Liver (tissue), 8 donors: ENCODE measurements at regions not wholly inside any gene's neighbourhood (a gene's known extent, or its start where the extent isn't known, plus 50 kb on each side); places are given as distances from the start of the nearest gene placed in this dataset.

ENCODE experiments used
- DNase-seq: peaks from one replicate; pipeline ENCODE4 v3.0.0-alpha.2; 2017; ENCODE audit warnings: low spot score
- H3K27ac ChIP-seq, 2 donors: one replicate each; pipeline ENCODE4 v1.7.0; 2013; ENCODE audit warnings: inconsistent platforms in 2 of 2, low read length in 2 of 2, control low read depth in 1 of 2, low read depth in 1 of 2, mild to moderate bottlenecking in 1 of 2
- H3K27me3 ChIP-seq, 4 donors: one replicate each; pipeline versions ENCODE4 v1.6.1 to v1.7.0; 2013; ENCODE audit warnings: low read length in 3 of 4, inconsistent platforms in 1 of 4, mild to moderate bottlenecking in 1 of 4, moderate library complexity in 1 of 4; ENCODE audit not compliant: control insufficient read depth in 4 of 4, insufficient read depth in 4 of 4
- H3K36me3 ChIP-seq, 4 donors: one replicate each; pipeline versions ENCODE4 v1.6.1 to v1.7.0; 2013; ENCODE audit warnings: low read length in 3 of 4, mild to moderate bottlenecking in 3 of 4, low read depth in 1 of 4, moderate library complexity in 1 of 4; ENCODE audit not compliant: control insufficient read depth in 4 of 4, insufficient read depth in 3 of 4
- H3K4me1 ChIP-seq, 4 donors: one replicate each; pipeline versions ENCODE4 v1.6.1 to v1.7.0; 2013; ENCODE audit warnings: low read length in 3 of 4, mild to moderate bottlenecking in 3 of 4, moderate library complexity in 1 of 4; ENCODE audit not compliant: control insufficient read depth in 4 of 4, insufficient read depth in 4 of 4
- H3K4me3 ChIP-seq, 3 donors: one replicate each; pipeline versions ENCODE4 v1.6.1 to v1.7.0; 2013; ENCODE audit warnings: low read length in 3 of 3, control low read depth in 1 of 3, low read depth in 1 of 3, mild to moderate bottlenecking in 1 of 3
- H3K9ac ChIP-seq, 2 donors: one replicate each; pipeline ENCODE4 v1.7.0; 2013; ENCODE audit warnings: low read length in 2 of 2, mild to moderate bottlenecking in 2 of 2, moderate library complexity in 2 of 2, control low read depth in 1 of 2, low read depth in 1 of 2
- H3K9me3 ChIP-seq, 4 donors: one replicate each; pipeline versions ENCODE4 v1.6.1 to v1.7.0; 2013; ENCODE audit warnings: low read length in 3 of 4; ENCODE audit not compliant: control insufficient read depth in 4 of 4
- FOXA1 ChIP-seq: IDR thresholded peaks from 2 replicates; pipeline ENCODE4 v1.6.1; 2016; ENCODE audit warnings: antibody characterized with exemption
- GABPA ChIP-seq, 2 donors: IDR thresholded peaks in 1 of 2; conservative IDR thresholded peaks in 1 of 2; 2 replicates each; pipeline ENCODE4 v1.6.1; 2016; ENCODE audit warnings: antibody characterized with exemption in 2 of 2, mild to moderate bottlenecking in 1 of 2, moderate library complexity in 1 of 2
- HNF4A ChIP-seq, 2 donors: conservative IDR thresholded peaks; 2 replicates each; pipeline ENCODE4 v1.6.1; 2016; ENCODE audit warnings: antibody characterized with exemption in 2 of 2, mild to moderate bottlenecking in 2 of 2
- HNF4G ChIP-seq: IDR thresholded peaks from 2 replicates; pipeline ENCODE4 v1.6.1; 2016; ENCODE audit warnings: antibody characterized with exemption
- RAD21 ChIP-seq, 2 donors: IDR thresholded peaks; 2 replicates each; pipeline ENCODE4 v1.6.1; 2016; ENCODE audit warnings: antibody characterized with exemption in 2 of 2, mild to moderate bottlenecking in 2 of 2
- SP1 ChIP-seq: IDR thresholded peaks from 2 replicates; pipeline ENCODE4 v1.6.1; 2018; ENCODE audit warnings: antibody characterized with exemption, mild to moderate bottlenecking
- TAF1 ChIP-seq: conservative IDR thresholded peaks from 2 replicates; pipeline ENCODE4 v1.6.1; 2016; ENCODE audit warnings: antibody characterized with exemption, mild to moderate bottlenecking
- YY1 ChIP-seq: IDR thresholded peaks from 2 replicates; pipeline ENCODE4 v1.6.1; 2016; ENCODE audit warnings: antibody characterized with exemption, mild to moderate bottlenecking
- WGBS: extraction: QIAGEN DNeasy Blood & Tissue Kit; methylation state at CpG from one replicate; pipeline ENCODE4 v1.1.7; 2013; 5-methylcytosine and 5-hydroxymethylcytosine counted together
- TF ChIP-seq, protein P1 (sequence below): IDR thresholded peaks from 2 replicates; pipeline ENCODE4 v1.6.1; 2016; ENCODE audit warnings: antibody characterized with exemption
- TF ChIP-seq, protein P2 (sequence below): IDR thresholded peaks from 2 replicates; pipeline ENCODE4 v1.6.1; 2016; ENCODE audit warnings: antibody characterized with exemption
- TF ChIP-seq, protein P3 (sequence below): IDR thresholded peaks from 2 replicates; pipeline ENCODE4 v1.6.1; 2016; ENCODE audit warnings: antibody characterized with exemption, mild to moderate bottlenecking
- TF ChIP-seq, protein P4 (sequence below): fragments of 150-350 bp; IDR thresholded peaks from 2 replicates; pipeline ENCODE4 v1.5.1; 2017; ENCODE audit warnings: improper control_type of control experiment, low read depth, low read length; ENCODE audit not compliant: missing input control
- donor health status: healthy.
- donor health status: healthy.
- donor health status: healthy.
- donor health status: healthy.
- donor health status: healthy.

- Histone ChIP-seq H3K9ac (no peak overlapping the region), H3K27me3 (no peaks in the 10 kb centered on the region), H3K9me3 (no peaks in the 10 kb centered on the region), H3K27ac (no peak overlapping the region), H3K36me3 (no peaks in the 10 kb centered on the region), H3K4me1 (no peaks in the 10 kb centered on the region), H3K4me3 (no peak overlapping the region)
- DNase-seq = no peak
- TF ChIP-seq, protein P1, sequence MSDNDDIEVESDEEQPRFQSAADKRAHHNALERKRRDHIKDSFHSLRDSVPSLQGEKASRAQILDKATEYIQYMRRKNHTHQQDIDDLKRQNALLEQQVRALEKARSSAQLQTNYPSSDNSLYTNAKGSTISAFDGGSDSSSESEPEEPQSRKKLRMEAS = no peak
- TF ChIP-seq, protein P2, sequence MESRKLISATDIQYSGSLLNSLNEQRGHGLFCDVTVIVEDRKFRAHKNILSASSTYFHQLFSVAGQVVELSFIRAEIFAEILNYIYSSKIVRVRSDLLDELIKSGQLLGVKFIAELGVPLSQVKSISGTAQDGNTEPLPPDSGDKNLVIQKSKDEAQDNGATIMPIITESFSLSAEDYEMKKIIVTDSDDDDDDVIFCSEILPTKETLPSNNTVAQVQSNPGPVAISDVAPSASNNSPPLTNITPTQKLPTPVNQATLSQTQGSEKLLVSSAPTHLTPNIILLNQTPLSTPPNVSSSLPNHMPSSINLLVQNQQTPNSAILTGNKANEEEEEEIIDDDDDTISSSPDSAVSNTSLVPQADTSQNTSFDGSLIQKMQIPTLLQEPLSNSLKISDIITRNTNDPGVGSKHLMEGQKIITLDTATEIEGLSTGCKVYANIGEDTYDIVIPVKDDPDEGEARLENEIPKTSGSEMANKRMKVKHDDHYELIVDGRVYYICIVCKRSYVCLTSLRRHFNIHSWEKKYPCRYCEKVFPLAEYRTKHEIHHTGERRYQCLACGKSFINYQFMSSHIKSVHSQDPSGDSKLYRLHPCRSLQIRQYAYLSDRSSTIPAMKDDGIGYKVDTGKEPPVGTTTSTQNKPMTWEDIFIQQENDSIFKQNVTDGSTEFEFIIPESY = no peak
- TF ChIP-seq YY1 = no peak
- no peak for TF ChIP-seq FOXA1
- TF ChIP-seq SP1 = no peak
- TF ChIP-seq TAF1 = no peak
- no peak for TF ChIP-seq HNF4A (conservative IDR thresholded peaks at IDR 0.05)
- TF ChIP-seq RAD21 (IDR thresholded peaks at IDR 0.05) = no peak
- TF ChIP-seq, protein P3, sequence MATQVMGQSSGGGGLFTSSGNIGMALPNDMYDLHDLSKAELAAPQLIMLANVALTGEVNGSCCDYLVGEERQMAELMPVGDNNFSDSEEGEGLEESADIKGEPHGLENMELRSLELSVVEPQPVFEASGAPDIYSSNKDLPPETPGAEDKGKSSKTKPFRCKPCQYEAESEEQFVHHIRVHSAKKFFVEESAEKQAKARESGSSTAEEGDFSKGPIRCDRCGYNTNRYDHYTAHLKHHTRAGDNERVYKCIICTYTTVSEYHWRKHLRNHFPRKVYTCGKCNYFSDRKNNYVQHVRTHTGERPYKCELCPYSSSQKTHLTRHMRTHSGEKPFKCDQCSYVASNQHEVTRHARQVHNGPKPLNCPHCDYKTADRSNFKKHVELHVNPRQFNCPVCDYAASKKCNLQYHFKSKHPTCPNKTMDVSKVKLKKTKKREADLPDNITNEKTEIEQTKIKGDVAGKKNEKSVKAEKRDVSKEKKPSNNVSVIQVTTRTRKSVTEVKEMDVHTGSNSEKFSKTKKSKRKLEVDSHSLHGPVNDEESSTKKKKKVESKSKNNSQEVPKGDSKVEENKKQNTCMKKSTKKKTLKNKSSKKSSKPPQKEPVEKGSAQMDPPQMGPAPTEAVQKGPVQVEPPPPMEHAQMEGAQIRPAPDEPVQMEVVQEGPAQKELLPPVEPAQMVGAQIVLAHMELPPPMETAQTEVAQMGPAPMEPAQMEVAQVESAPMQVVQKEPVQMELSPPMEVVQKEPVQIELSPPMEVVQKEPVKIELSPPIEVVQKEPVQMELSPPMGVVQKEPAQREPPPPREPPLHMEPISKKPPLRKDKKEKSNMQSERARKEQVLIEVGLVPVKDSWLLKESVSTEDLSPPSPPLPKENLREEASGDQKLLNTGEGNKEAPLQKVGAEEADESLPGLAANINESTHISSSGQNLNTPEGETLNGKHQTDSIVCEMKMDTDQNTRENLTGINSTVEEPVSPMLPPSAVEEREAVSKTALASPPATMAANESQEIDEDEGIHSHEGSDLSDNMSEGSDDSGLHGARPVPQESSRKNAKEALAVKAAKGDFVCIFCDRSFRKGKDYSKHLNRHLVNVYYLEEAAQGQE = no peak
- WGBS = 80% methylated on average over 4 of the region's 4 CpGs
Observed at GRCh38 chr18:30333310-30333709, 709.2 kb downstream of the DSC3 start.

DNA sequence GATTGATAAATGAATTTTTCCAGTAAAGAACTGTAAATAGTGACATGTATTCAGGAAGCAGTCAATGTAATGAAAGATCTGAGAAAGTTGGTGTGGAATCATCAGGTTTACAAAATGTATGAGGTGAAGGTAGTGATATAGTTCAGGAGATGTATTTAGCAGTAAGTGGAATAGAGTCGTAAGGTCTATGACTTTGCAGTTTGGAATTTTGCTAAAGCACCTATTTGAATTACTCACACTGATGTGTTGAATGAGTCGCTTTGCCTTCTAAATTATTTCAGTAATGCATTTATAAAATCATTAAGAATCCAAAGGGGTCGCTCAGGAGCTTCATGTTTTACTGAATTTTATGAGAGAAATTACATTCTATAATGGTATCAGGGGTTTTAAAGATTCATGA lies 713.7 kb downstream of the DSC3 start:
- no peaks in the 10 kb centered on the region for H3K27me3 ChIP-seq
- no peaks in the 10 kb centered on the region for H3K36me3 ChIP-seq
- no peak for DNase-seq
- TF ChIP-seq, protein P1 = no peak
- TF ChIP-seq, protein P4, sequence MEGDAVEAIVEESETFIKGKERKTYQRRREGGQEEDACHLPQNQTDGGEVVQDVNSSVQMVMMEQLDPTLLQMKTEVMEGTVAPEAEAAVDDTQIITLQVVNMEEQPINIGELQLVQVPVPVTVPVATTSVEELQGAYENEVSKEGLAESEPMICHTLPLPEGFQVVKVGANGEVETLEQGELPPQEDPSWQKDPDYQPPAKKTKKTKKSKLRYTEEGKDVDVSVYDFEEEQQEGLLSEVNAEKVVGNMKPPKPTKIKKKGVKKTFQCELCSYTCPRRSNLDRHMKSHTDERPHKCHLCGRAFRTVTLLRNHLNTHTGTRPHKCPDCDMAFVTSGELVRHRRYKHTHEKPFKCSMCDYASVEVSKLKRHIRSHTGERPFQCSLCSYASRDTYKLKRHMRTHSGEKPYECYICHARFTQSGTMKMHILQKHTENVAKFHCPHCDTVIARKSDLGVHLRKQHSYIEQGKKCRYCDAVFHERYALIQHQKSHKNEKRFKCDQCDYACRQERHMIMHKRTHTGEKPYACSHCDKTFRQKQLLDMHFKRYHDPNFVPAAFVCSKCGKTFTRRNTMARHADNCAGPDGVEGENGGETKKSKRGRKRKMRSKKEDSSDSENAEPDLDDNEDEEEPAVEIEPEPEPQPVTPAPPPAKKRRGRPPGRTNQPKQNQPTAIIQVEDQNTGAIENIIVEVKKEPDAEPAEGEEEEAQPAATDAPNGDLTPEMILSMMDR = no peak
- TF ChIP-seq HNF4G (no peak), GABPA (IDR thresholded peaks at IDR 0.05 in 1 of 2, conservative IDR thresholded peaks at IDR 0.05 in 1 of 2) (no peak)
- no peak overlapping the region for H3K9ac ChIP-seq
- 80% methylated on average over 3 of the region's 3 CpGs for WGBS
- H3K4me1 ChIP-seq = no peaks in the 10 kb centered on the region
- H3K9me3 ChIP-seq = no peaks in the 10 kb centered on the region
- no peak overlapping the region for H3K4me3 ChIP-seq
- no peak overlapping the region for H3K27ac ChIP-seq
